ENCODE measurements at regions not wholly inside any gene's neighbourhood (a gene's known extent, or its start where the extent isn't known, plus 50 kb on each side); places are given as distances from the start of the nearest gene placed in this dataset.
A peak's percentile ranks its signal among the peaks of the same experiment; 100 is the strongest.

DNA sequence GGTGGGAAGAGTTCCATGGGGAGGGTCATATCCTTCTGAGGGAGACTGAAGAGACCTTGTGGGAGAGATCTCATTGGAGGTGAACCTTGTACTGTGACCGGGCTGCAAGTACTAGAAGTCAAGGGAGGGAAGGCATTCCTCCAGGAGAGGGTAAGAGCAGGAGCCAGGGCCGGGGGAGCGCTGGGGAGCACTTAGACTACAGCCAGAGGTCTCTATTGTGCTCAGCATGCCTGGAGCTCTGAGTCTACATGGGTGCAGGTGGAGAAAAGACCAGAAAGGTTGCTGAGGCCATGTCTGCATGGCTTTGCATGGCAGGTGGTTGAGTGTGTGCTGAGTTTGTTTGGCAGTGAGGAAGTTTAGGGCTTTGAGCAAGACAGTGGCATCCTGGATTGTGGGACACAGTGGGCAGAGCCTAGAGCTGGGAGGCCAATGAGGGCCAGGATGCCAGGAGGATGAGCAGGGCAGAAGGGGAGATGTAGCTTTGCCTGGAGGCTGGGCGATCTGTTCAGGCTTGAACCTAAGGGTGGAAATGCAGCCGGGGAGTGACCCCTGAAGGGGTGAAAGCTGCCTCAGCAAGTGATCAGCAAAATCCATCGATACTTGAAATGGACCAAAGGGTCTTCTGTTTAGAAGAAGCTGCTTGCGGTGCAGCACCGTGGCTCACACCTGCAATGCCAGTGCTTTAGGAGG is 317.4 kb upstream of the TNRC6C start:
- H3K4me1 ChIP-seq (ENCODE audit: insufficient read depth, low read length), result peaks cover 17% of the 10 kb centered on the region
- H3K36me3 ChIP-seq (ENCODE audit: insufficient read depth, low read length), result no peaks in the 10 kb centered on the region
- peaks cover 15% of the 10 kb centered on the region for H3K4me1 Mint-ChIP-seq (ENCODE audit: low read depth)
- ChIA-PET CTCF (no interaction called here), POLR2A (interaction anchor here (1.2 kb wide), 1 partner anchor 31 kb away, joined by 3 read pairs; no protein-coding TSS in a partner anchor)
- no peaks in the 10 kb centered on the region for H3K9me3 ChIP-seq (ENCODE audit: control insufficient read depth in 1 of 2, insufficient read depth in 1 of 2, low read length in 2 of 2)
- H3K4me3 Mint-ChIP-seq, result no peak overlapping the region
- TF ChIP-seq, protein P1, sequence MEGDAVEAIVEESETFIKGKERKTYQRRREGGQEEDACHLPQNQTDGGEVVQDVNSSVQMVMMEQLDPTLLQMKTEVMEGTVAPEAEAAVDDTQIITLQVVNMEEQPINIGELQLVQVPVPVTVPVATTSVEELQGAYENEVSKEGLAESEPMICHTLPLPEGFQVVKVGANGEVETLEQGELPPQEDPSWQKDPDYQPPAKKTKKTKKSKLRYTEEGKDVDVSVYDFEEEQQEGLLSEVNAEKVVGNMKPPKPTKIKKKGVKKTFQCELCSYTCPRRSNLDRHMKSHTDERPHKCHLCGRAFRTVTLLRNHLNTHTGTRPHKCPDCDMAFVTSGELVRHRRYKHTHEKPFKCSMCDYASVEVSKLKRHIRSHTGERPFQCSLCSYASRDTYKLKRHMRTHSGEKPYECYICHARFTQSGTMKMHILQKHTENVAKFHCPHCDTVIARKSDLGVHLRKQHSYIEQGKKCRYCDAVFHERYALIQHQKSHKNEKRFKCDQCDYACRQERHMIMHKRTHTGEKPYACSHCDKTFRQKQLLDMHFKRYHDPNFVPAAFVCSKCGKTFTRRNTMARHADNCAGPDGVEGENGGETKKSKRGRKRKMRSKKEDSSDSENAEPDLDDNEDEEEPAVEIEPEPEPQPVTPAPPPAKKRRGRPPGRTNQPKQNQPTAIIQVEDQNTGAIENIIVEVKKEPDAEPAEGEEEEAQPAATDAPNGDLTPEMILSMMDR (IDR thresholded peaks at IDR 0.05), result no peak
- no peaks in the 10 kb centered on the region for H3K36me3 Mint-ChIP-seq (ENCODE audit: low read depth)
- DNase-seq (no peak), ATAC-seq (ENCODE audit: poor library complexity) (no peak)
- no peaks in the 10 kb centered on the region for H3K27me3 Mint-ChIP-seq
- H3K27ac Mint-ChIP-seq, result no peak overlapping the region
- intact Hi-C loops (cut with DNase I, micrococcal nuclease), result loop anchor here (1.0 to 10.0 kb wide), 2 partner anchors 54 to 104 kb away; no protein-coding TSS in a partner anchor
- no peak overlapping the region for H3K4me3 ChIP-seq (ENCODE audit: low read length)
- no peaks in the 10 kb centered on the region for H3K27me3 ChIP-seq (ENCODE audit: control insufficient read depth in 1 of 2, insufficient read depth in 2 of 2, low read length in 2 of 2)
- no peaks in the 10 kb centered on the region for H3K9me3 Mint-ChIP-seq
- H3K27ac ChIP-seq (ENCODE audit: low read depth in 1 of 2, low read length in 2 of 2), result no peak overlapping the region

DNA sequence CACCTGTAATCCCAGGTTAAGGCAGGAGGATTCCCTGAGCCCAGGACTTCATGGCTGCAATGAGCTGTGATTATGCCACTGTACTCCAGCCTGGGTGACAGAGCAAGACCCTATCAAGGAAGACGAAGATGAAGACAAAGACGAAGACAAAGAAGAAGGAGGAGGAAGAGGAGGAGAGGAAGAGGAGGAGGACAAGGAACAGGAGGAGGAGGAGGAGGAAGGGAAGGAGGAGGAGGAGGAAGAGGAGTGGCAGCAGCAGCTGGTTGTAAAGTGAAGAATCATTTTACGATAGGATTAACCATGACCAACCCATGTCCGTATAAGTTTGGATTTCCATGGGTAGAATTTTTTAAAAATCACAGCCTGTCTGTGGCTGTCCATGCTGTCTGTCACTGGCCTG is 316.8 kb upstream of the TNRC6C start:
- Mint-ChIP-seq H3K4me3 (no peak overlapping the region), H3K36me3 (ENCODE audit: low read depth) (no peaks in the 10 kb centered on the region), H3K27me3 (no peaks in the 10 kb centered on the region), H3K4me1 (ENCODE audit: low read depth) (peaks cover 20% of the 10 kb centered on the region), H3K27ac (no peak overlapping the region), H3K9me3 (no peaks in the 10 kb centered on the region)
- Histone ChIP-seq H3K36me3 (ENCODE audit: insufficient read depth, low read length) (no peaks in the 10 kb centered on the region), H3K27ac (ENCODE audit: low read depth in 1 of 2, low read length in 2 of 2) (no peak overlapping the region), H3K9me3 (ENCODE audit: control insufficient read depth in 1 of 2, insufficient read depth in 1 of 2, low read length in 2 of 2) (no peaks in the 10 kb centered on the region), H3K27me3 (ENCODE audit: control insufficient read depth in 1 of 2, insufficient read depth in 2 of 2, low read length in 2 of 2) (no peaks in the 10 kb centered on the region), H3K4me3 (ENCODE audit: low read length) (no peak overlapping the region), H3K4me1 (ENCODE audit: insufficient read depth, low read length) (peaks cover 21% of the 10 kb centered on the region)
- ATAC-seq (ENCODE audit: poor library complexity) (no peak), DNase-seq (no peak)
- ChIA-PET POLR2A (interaction anchor here (1.2 kb wide), 1 partner anchor 31 kb away, joined by 3 read pairs; no protein-coding TSS in a partner anchor), CTCF (no interaction called here)
- intact Hi-C loops (cut with DNase I, micrococcal nuclease), result loop anchor here (1.0 to 10.0 kb wide), 2 partner anchors 53 to 104 kb away; no protein-coding TSS in a partner anchor
- TF ChIP-seq, protein P1 (IDR thresholded peaks at IDR 0.05), result no peak

DNA sequence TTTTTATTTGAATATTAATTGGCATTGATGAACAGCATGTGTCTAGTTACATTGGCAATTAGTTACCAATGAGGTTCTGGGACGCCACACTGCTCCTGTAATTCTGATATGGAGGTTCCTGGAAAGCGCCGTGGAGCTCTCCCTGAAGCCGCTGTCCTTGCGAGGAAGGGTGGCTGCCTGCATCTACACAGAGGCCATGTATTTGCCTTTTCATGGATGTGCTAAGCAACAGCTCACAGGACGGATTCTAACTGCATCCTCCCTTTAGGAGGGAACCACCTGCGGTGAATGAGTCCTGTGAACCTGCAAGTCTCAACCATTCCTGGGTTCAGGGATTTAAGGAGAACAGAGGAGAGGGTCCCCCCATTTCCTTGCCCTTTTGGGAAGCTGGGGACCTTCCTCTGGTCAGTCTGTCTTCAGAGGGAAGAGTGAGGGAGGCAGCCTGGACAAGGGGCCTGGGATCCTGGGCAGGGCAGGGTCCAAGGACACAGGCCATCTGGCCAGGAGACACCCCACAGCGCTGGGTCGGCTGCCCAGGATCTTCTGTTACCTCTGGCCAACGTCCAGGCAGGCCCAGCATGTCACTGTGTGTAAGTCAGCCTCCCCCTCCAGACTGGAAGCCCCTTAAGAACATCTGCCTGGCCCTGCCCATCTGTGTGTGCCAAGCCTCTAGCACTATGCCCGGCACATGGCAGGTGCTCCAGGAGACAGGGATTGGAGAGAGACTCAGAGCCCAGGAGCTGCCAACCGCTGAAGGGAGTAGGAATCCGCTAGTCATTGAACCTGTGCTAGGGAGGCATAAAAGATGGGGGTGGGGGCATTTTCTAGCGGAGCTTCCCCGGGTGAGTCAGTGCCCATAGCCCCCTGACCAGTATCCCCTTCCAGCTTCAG is 314.1 kb upstream of the TNRC6C start:
- Mint-ChIP-seq H3K36me3 (ENCODE audit: low read depth) (no peaks in the 10 kb centered on the region), H3K4me3 (peak overlapping the region; percentile 68), H3K27ac (no peak overlapping the region), H3K27me3 (no peaks in the 10 kb centered on the region), H3K9me3 (no peaks in the 10 kb centered on the region), H3K4me1 (ENCODE audit: low read depth) (peaks cover 20% of the 10 kb centered on the region)
- ATAC-seq (ENCODE audit: poor library complexity) (no peak), DNase-seq (no peak)
- CTCF ChIA-PET, result interaction anchor here (0.6 to 2.3 kb wide), 2 partner anchors 369 to 373 kb away, joined by 3 to 13 read pairs; no protein-coding TSS in a partner anchor
- intact Hi-C loops (cut with DNase I, micrococcal nuclease), result loop anchor here (2.0 to 10.0 kb wide), 3 partner anchors 22 to 368 kb away; no protein-coding TSS in a partner anchor
- Histone ChIP-seq H3K36me3 (ENCODE audit: insufficient read depth, low read length) (no peaks in the 10 kb centered on the region), H3K4me3 (ENCODE audit: low read length) (peak overlapping the region; percentile 49), H3K27me3 (ENCODE audit: control insufficient read depth in 1 of 2, insufficient read depth in 2 of 2, low read length in 2 of 2) (no peaks in the 10 kb centered on the region), H3K27ac (ENCODE audit: low read depth in 1 of 2, low read length in 2 of 2) (no peak overlapping the region), H3K4me1 (ENCODE audit: insufficient read depth, low read length) (peaks cover 21% of the 10 kb centered on the region), H3K9me3 (ENCODE audit: control insufficient read depth in 1 of 2, insufficient read depth in 1 of 2, low read length in 2 of 2) (no peaks in the 10 kb centered on the region)
- TF ChIP-seq, protein P1 (IDR thresholded peaks at IDR 0.05), result no peak
- POLR2A ChIA-PET, result interaction anchor here (0.7 to 3.4 kb wide), 7 partner anchors 22 to 370 kb away, joined by 3 to 43 read pairs (median 5); partner anchors contain the start of gene TNRC6C
